MCF 10A (cell line): ENCODE measurements at regions not wholly inside any gene's neighbourhood (a gene's known extent, or its start where the extent isn't known, plus 50 kb on each side); places are given as distances from the start of the nearest gene placed in this dataset.
"Not testable (repeated sequence)": the region's sequence is repeated elsewhere in the genome, so short reads cannot be mapped to it uniquely, and the experiment has no call there.

Experiments
- BruUV-seq: library from RNA; stranded (reverse); fragments of 400-500 nt; replicated peaks from 2 replicates; lab custom pipeline; 2021; lab: Mats Ljungman, UMichigan
- CTCF ChIA-PET: fragments of 300-600 bp; sonication (Branson Sonifier 250); formaldehyde crosslinking; extraction: SDS; loops from one replicate; lab custom pipeline; 2021; ENCODE audit warnings: antibody characterized with exemption, inconsistent platforms; lab: Yijun Ruan, JAX
- POLR2A ChIA-PET: fragments of 300-600, 350-650 bp; sonication (Branson Sonifier 250); formaldehyde crosslinking; extraction: SDS; loops from one replicate; lab custom pipeline; 2020; ENCODE audit warnings: antibody characterized with exemption, inconsistent platforms; lab: Yijun Ruan, JAX
- DNase-seq: peaks from one replicate; pipeline ENCODE4 v3.0.0-alpha.2; 2018; ENCODE audit not compliant: unreplicated experiment
- H3K27ac Mint-ChIP-seq: one replicate; pipeline ENCODE4 v1.8.0; 2022; ENCODE audit warnings: mild to moderate bottlenecking, low read depth, mixed read lengths; ENCODE audit not compliant: unreplicated experiment
- H3K27me3 Mint-ChIP-seq: one replicate; pipeline ENCODE4 v1.8.0; 2022; ENCODE audit warnings: mixed read lengths; ENCODE audit not compliant: insufficient read depth, unreplicated experiment
- H3K36me3 Mint-ChIP-seq: one replicate; pipeline ENCODE4 v1.8.0; 2022; ENCODE audit warnings: mild to moderate bottlenecking, moderate library complexity, mixed read lengths; ENCODE audit not compliant: insufficient read depth, unreplicated experiment
- H3K4me1 Mint-ChIP-seq: one replicate; pipeline ENCODE4 v1.8.0; 2022; ENCODE audit warnings: mixed read lengths; ENCODE audit not compliant: insufficient read depth, unreplicated experiment
- H3K4me3 Mint-ChIP-seq: one replicate; pipeline ENCODE4 v1.8.0; 2022; ENCODE audit warnings: mild to moderate bottlenecking, moderate library complexity, mixed read lengths; ENCODE audit not compliant: unreplicated experiment
- H3K9me3 Mint-ChIP-seq: one replicate; pipeline ENCODE4 v1.8.0; 2022; ENCODE audit warnings: mixed read lengths; ENCODE audit not compliant: unreplicated experiment
- intact Hi-C: fragments of 100-400 bp; cut with micrococcal nuclease; formaldehyde crosslinking; loops from 2 replicates; pipeline ENCODE4 v1.14.1; 2022
- TF ChIP-seq, protein P1 (sequence below): fragments of 200-600 bp; IDR thresholded peaks from one replicate; pipeline ENCODE4 v1.8.0; 2022; ENCODE audit warnings: antibody characterized with exemption, mild to moderate bottlenecking; ENCODE audit not compliant: unreplicated experiment

DNA sequence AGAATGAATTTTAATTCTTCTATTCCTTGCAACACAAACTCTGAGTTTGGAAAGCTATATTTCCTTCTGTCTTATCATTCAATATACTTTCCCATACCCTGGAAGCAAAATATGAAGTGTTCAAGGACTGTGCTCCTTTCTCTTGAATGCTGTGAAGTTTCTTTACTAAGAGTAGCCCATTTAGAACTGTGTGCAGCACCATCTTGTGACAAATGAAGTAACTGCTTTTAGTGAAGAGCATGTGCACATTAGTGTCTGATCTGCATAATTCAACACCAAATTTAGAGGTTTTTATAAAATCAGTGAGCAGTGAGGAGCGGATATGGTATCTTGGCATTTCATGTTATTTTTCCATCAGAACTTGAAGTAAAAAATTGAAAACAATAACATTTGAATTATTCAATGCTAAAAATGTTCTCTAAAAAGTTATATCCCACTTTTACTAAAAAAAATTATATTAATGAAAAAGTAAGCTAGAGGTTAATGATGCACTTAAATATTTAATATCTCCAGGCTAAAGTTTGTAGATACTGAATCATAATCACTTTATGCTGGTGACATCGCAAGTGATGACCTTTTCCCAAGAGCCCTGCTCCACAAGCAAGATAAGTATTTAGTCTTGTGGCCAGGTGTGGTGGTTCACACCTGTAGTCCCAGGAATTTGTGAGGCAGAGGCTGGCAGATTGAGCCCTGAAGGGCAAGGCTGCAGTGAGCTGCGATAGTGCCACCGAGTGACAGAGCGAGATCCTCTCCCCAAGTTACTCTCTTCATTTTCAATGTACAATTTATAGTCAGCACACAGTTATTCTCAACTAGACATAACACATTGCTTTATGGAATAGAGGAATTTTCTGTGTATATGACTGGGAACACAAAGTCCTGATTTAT lies 108.8 kb upstream of the PCLO start:
- CTCF ChIA-PET, result interaction anchor here (0.6 to 4.6 kb wide), 10 partner anchors 8 to 1052 kb away, joined by 3 to 55 read pairs (median 3); no protein-coding TSS in a partner anchor
- POLR2A ChIA-PET, result no interaction called here
- Mint-ChIP-seq H3K27ac (no peak overlapping the region), H3K4me3 (no peak overlapping the region), H3K4me1 (no peaks in the 10 kb centered on the region), H3K27me3 (peaks cover 97% of the 10 kb centered on the region), H3K36me3 (no peaks in the 10 kb centered on the region), H3K9me3 (no peaks in the 10 kb centered on the region)
- intact Hi-C loops, result loop anchor here (1.0 kb wide), 2 partner anchors 461 to 531 kb away; no protein-coding TSS in a partner anchor
- peak; percentile 30 for DNase-seq
- no TSS peak for BruUV-seq
- TF ChIP-seq, protein P1, sequence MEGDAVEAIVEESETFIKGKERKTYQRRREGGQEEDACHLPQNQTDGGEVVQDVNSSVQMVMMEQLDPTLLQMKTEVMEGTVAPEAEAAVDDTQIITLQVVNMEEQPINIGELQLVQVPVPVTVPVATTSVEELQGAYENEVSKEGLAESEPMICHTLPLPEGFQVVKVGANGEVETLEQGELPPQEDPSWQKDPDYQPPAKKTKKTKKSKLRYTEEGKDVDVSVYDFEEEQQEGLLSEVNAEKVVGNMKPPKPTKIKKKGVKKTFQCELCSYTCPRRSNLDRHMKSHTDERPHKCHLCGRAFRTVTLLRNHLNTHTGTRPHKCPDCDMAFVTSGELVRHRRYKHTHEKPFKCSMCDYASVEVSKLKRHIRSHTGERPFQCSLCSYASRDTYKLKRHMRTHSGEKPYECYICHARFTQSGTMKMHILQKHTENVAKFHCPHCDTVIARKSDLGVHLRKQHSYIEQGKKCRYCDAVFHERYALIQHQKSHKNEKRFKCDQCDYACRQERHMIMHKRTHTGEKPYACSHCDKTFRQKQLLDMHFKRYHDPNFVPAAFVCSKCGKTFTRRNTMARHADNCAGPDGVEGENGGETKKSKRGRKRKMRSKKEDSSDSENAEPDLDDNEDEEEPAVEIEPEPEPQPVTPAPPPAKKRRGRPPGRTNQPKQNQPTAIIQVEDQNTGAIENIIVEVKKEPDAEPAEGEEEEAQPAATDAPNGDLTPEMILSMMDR, result peak; percentile 33

DNA sequence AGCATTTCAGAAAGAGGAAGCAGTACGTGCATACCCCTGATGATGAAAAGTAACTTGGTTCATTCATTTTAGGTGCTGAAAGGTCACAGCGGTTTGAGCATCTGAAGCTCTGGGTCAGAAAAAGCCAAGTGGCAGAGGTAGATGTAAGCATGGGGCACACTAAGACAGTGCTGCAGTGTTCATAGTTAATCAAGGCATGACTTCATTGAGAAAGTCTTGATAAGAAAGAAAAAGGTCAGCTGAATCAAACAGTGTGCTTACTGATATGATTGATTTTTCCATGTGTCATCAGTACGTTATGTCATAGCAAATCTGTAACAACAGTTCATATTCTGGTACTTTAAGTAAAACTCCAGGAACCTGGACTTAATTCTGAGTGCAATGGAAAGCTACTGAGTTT lies 107.7 kb upstream of the PCLO start:
- no peak overlapping the region for H3K27ac Mint-ChIP-seq
- intact Hi-C loops, result no loop called here
- no peak for DNase-seq
- H3K36me3 Mint-ChIP-seq, result no peaks in the 10 kb centered on the region
- TF ChIP-seq, protein P1, result no peak
- ChIA-PET POLR2A (no interaction called here), CTCF (interaction anchor here (0.6 to 4.6 kb wide), 9 partner anchors 9 to 1051 kb away, joined by 3 to 55 read pairs (median 4); no protein-coding TSS in a partner anchor)
- no TSS peak for BruUV-seq
- no peaks in the 10 kb centered on the region for H3K9me3 Mint-ChIP-seq
- no peaks in the 10 kb centered on the region for H3K4me1 Mint-ChIP-seq
- peaks cover 88% of the 10 kb centered on the region for H3K27me3 Mint-ChIP-seq
- no peak overlapping the region for H3K4me3 Mint-ChIP-seq

DNA sequence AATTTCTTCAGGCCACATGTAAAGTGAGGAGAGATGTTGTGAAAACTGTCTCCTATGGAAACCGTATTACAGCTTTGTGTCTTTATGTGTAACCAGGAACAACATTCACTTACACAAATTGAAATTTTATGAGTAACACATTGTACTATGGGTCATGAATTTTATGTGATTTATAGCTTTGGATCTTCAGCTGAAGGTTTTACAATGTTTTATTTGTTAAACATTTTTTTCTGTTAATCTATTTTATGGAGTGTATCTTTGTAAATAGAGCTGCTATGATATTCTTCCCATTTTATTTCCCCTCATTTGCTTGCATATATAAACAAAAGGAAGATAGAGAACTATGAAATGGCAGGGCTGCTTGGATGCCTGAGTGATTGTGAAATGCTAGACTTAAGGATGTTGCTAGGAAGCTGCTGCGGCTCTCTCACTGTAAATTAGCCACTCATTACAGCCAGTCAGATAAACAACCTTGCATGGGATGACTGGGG lies 104.5 kb upstream of the PCLO start:
- Mint-ChIP-seq H3K27me3 (peaks cover 84% of the 10 kb centered on the region), H3K9me3 (no peaks in the 10 kb centered on the region), H3K4me3 (no peak overlapping the region), H3K4me1 (peaks cover 9% of the 10 kb centered on the region), H3K27ac (no peak overlapping the region), H3K36me3 (no peaks in the 10 kb centered on the region)
- BruUV-seq, result no TSS peak
- intact Hi-C loops, result no loop called here
- ChIA-PET CTCF (no interaction called here), POLR2A (no interaction called here)
- peak; percentile 0 for DNase-seq
- TF ChIP-seq, protein P1, result no peak

DNA sequence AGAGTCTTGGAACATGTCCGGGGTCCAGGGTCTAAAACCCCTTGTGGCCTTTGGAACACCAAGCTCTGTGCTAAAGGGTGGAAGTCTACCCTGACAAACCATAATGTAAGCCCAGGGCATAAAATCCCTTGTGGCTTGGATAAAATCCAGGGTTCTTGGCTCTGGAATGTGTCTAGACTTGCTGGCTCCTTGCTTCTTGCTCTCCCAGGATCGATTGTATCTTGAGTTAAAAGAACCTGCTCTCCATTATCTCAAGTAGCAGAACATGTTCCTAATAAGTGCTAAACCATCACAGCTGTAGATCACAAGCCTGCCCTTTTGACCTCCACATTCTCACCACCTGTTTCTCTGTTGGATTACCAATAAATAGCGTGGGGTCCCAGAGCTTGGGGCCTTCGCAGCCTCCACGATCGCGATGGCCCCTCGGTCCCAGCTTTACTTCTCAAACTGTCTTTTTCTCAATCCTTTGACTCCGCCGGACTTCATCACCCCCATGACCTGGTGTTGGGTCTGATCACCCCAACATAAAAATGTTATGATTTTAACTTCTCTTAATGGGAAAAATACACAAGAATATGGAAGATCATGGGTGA lies 100.9 kb upstream of the PCLO start:
- H3K4me3 Mint-ChIP-seq, result not testable (repeated sequence)

More for the DNA sequence above, 100.9 kb upstream of the PCLO start:
- CTCF ChIA-PET, H3K27ac Mint-ChIP-seq, H3K9me3 Mint-ChIP-seq, intact Hi-C loops, H3K4me1 Mint-ChIP-seq, POLR2A ChIA-PET, BruUV-seq, H3K36me3 Mint-ChIP-seq: not testable (repeated sequence)
- H3K27me3 Mint-ChIP-seq, result peaks cover 48% of the 10 kb centered on the region
- peak; percentile 33 for DNase-seq
